Neuronal stem cell (in vitro differentiated cells): ENCODE measurements at regions not wholly inside any gene's neighbourhood (a gene's known extent, or its start where the extent isn't known, plus 50 kb on each side); places are given as distances from the start of the nearest gene placed in this dataset.

Source experiments
- DNase-seq: peaks from one replicate; pipeline ENCODE4 v3.0.0-alpha.2; 2013; ENCODE audit warnings: low spot score
- H2AFZ ChIP-seq: one replicate; pipeline ENCODE4 v1.6.1; 2013; ENCODE audit warnings: mild to moderate bottlenecking, low read length, inconsistent platforms
- H2AK5ac ChIP-seq: 2 replicates; pipeline ENCODE4 v1.6.1; 2013; ENCODE audit warnings: low read depth, mild to moderate bottlenecking, inconsistent platforms, low read length, moderate library complexity, mixed read lengths
- H2BK120ac ChIP-seq: 2 replicates; pipeline ENCODE4 v1.6.1; 2013; ENCODE audit warnings: low read depth, mild to moderate bottlenecking, inconsistent platforms, low read length, moderate library complexity, mixed read lengths
- H2BK12ac ChIP-seq: one replicate; pipeline ENCODE4 v1.6.1; 2013; ENCODE audit warnings: low read length, inconsistent platforms
- H2BK15ac ChIP-seq: 2 replicates; pipeline ENCODE4 v1.6.1; 2013; ENCODE audit warnings: mild to moderate bottlenecking, low read length, inconsistent platforms, mixed read lengths
- H2BK5ac ChIP-seq: one replicate; pipeline ENCODE4 v1.6.1; 2013; ENCODE audit warnings: inconsistent platforms, mild to moderate bottlenecking, low read length, moderate library complexity
- H3K14ac ChIP-seq: one replicate; pipeline ENCODE4 v1.6.1; 2013; ENCODE audit warnings: low read length, inconsistent platforms
- H3K18ac ChIP-seq: 2 replicates; pipeline ENCODE4 v1.6.1; 2013; ENCODE audit warnings: low read length, inconsistent platforms
- H3K23ac ChIP-seq: 2 replicates; pipeline ENCODE4 v1.6.1; 2013; ENCODE audit warnings: low read depth, mild to moderate bottlenecking, mixed read lengths, low read length, inconsistent platforms; ENCODE audit not compliant: poor library complexity
- H3K27ac ChIP-seq: replicated peaks from 3 replicates; pipeline ENCODE4 v1.5.1; 2013; ENCODE audit warnings: low read length, inconsistent platforms
- H3K27me3 ChIP-seq, 3 experiments: 2 replicates each; pipeline ENCODE4 v1.6.1; 2013; ENCODE audit warnings: low read length in 3 of 3, mild to moderate bottlenecking in 2 of 3, inconsistent platforms in 1 of 3, low read depth in 1 of 3, mixed read lengths in 1 of 3, moderate library complexity in 1 of 3; ENCODE audit not compliant: control insufficient read depth in 3 of 3, insufficient read depth in 3 of 3
- H3K36me3 ChIP-seq, 2 donors: replicated peaks in 1 of 2; 2 replicates each; pipeline ENCODE4 v1.6.1; 2013; ENCODE audit warnings: low read length in 2 of 2; ENCODE audit not compliant: control insufficient read depth in 2 of 2, insufficient read depth in 2 of 2
- H3K4ac ChIP-seq: 2 replicates; pipeline ENCODE4 v1.6.1; 2013; ENCODE audit warnings: inconsistent platforms, mild to moderate bottlenecking, low read length, moderate library complexity
- H3K4me1 ChIP-seq, 2 donors: 1 replicate in 1 of 2; 2 replicates in 1 of 2; pipeline ENCODE4 v1.6.1; 2013; ENCODE audit warnings: low read length in 2 of 2, low read depth in 1 of 2; ENCODE audit not compliant: control insufficient read depth in 2 of 2, insufficient read depth in 1 of 2
- H3K4me2 ChIP-seq: one replicate; pipeline ENCODE4 v1.6.1; 2013; ENCODE audit warnings: mild to moderate bottlenecking, low read length, inconsistent platforms; ENCODE audit not compliant: insufficient read depth, poor library complexity, severe bottlenecking
- H3K4me3 ChIP-seq, 2 donors: 2 replicates each; pipeline ENCODE4 v1.5.1; 2013; ENCODE audit warnings: low read length in 2 of 2, mild to moderate bottlenecking in 2 of 2, inconsistent platforms in 1 of 2, moderate library complexity in 1 of 2
- H3K79me1 ChIP-seq: one replicate; pipeline ENCODE4 v1.6.1; 2013; ENCODE audit warnings: low read depth, mild to moderate bottlenecking, inconsistent platforms, low read length, moderate library complexity
- H3K9ac ChIP-seq: one replicate; pipeline ENCODE4 v1.6.1; 2013; ENCODE audit warnings: mild to moderate bottlenecking, low read depth, low read length, inconsistent platforms; ENCODE audit not compliant: poor library complexity
- H3K9me3 ChIP-seq, 2 donors: replicated peaks in 1 of 2; 2 replicates each; pipeline versions ENCODE3 to v1.6.1; 2013; ENCODE audit warnings: low read length in 2 of 2, mild to moderate bottlenecking in 2 of 2, inconsistent platforms in 1 of 2, low read depth in 1 of 2, mixed read lengths in 1 of 2, moderate library complexity in 1 of 2; ENCODE audit not compliant: control insufficient read depth in 2 of 2, insufficient read depth in 1 of 2
- H4K8ac ChIP-seq: one replicate; pipeline ENCODE4 v1.6.1; 2013; ENCODE audit warnings: low read depth, mild to moderate bottlenecking, inconsistent platforms, low read length, moderate library complexity
- H4K91ac ChIP-seq: one replicate; pipeline ENCODE4 v1.6.1; 2013; ENCODE audit warnings: low read length, low read depth, mild to moderate bottlenecking, inconsistent platforms; ENCODE audit not compliant: poor library complexity
- WGBS, 2 donors: extraction: QIAGEN DNeasy Blood & Tissue Kit; methylation state at CpG; one replicate each; pipeline ENCODE4 v1.1.7; 2013; ENCODE audit warnings: missing lambda C conversion rate in 2 of 2, mixed read lengths in 1 of 2; ENCODE audit not compliant: insufficient read length in 2 of 2, insufficient replicate concordance in 1 of 2; ENCODE audit errors: extremely low coverage in 2 of 2; 5-methylcytosine and 5-hydroxymethylcytosine counted together

- no CpG with 5 or more reads among the region's 7 CpGs for WGBS, 2 donors
Measured at GRCh38 chr3:11901286-11901875, 54.7 kb upstream of the TAMM41 start.

GRCh38 chr3:11903047-11903446 lies 56.4 kb upstream of the TAMM41 start:
- no peak overlapping the region for H3K23ac ChIP-seq
- H3K4me1 ChIP-seq: peaks cover 0 to 1% of the 10 kb centered on the region in 2 donors
- no peak overlapping the region for H4K8ac ChIP-seq
- H2BK5ac ChIP-seq: no peak overlapping the region
- no peak overlapping the region for H2AFZ ChIP-seq
- H2AK5ac ChIP-seq: no peak overlapping the region
- no CpG with 5 or more reads among the region's 12 CpGs for WGBS, 2 donors
- H3K18ac ChIP-seq: no peak overlapping the region
- H3K27me3 ChIP-seq: peaks cover 0 to 11% (median 0%) of the 10 kb centered on the region in 3 experiments
- DNase-seq: no peak
- no peak overlapping the region for H3K4me2 ChIP-seq
- no peaks in the 10 kb centered on the region for H3K9me3 ChIP-seq
- no peak overlapping the region for H2BK15ac ChIP-seq
- no peak overlapping the region for H3K4me3 ChIP-seq
- H3K14ac ChIP-seq: no peak overlapping the region
- H2BK12ac ChIP-seq: no peak overlapping the region
- H2BK120ac ChIP-seq: no peak overlapping the region
- no peak overlapping the region for H3K4ac ChIP-seq
- H3K79me1 ChIP-seq: no peaks in the 10 kb centered on the region
- H3K27ac ChIP-seq: no peak overlapping the region
- no peaks in the 10 kb centered on the region for H3K36me3 ChIP-seq
- no peak overlapping the region for H4K91ac ChIP-seq
- H3K9ac ChIP-seq: no peak overlapping the region

More at GRCh38 chr3:11901286-11901875, 54.7 kb upstream of the TAMM41 start:
- H2BK15ac ChIP-seq: no peak overlapping the region
- H3K9ac ChIP-seq: no peak overlapping the region
- H2AK5ac ChIP-seq: no peak overlapping the region
- H3K36me3 ChIP-seq: no peaks in the 10 kb centered on the region
- no peak overlapping the region for H3K4ac ChIP-seq
- no peak overlapping the region for H3K4me2 ChIP-seq
- no peak overlapping the region for H4K8ac ChIP-seq
- no peak overlapping the region for H4K91ac ChIP-seq
- H3K14ac ChIP-seq: peak overlapping the region; percentile 44
- no peaks in the 10 kb centered on the region for H3K79me1 ChIP-seq
- no peak overlapping the region for H3K23ac ChIP-seq
- no peak overlapping the region for H2BK12ac ChIP-seq
- H3K4me1 ChIP-seq: no peaks in the 10 kb centered on the region
- H3K9me3 ChIP-seq: no peaks in the 10 kb centered on the region
- H3K27me3 ChIP-seq: peaks cover 0 to 11% (median 0%) of the 10 kb centered on the region in 3 experiments
- peak overlapping the region; percentile 31 for H3K18ac ChIP-seq
- no peak overlapping the region for H2AFZ ChIP-seq
- H3K4me3 ChIP-seq: no peak overlapping the region
- no peak for DNase-seq
- H2BK120ac ChIP-seq: no peak overlapping the region
- H2BK5ac ChIP-seq: no peak overlapping the region
- H3K27ac ChIP-seq: no peak overlapping the region

GRCh38 chr3:11903447-11903846 lies 56.8 kb upstream of the TAMM41 start:
- no peak overlapping the region for H2AK5ac ChIP-seq
- H3K9me3 ChIP-seq: no peaks in the 10 kb centered on the region
- no peak overlapping the region for H3K4ac ChIP-seq
- H2BK120ac ChIP-seq: no peak overlapping the region
- H2AFZ ChIP-seq: no peak overlapping the region
- no peak overlapping the region for H4K8ac ChIP-seq
- no peaks in the 10 kb centered on the region for H3K36me3 ChIP-seq
- peaks cover 0 to 5% of the 10 kb centered on the region in 2 donors for H3K4me1 ChIP-seq
- H3K4me3 ChIP-seq: no peak overlapping the region
- no peak overlapping the region for H3K4me2 ChIP-seq
- H3K27me3 ChIP-seq: peaks cover 0 to 11% (median 0%) of the 10 kb centered on the region in 3 experiments
- no peak overlapping the region for H3K14ac ChIP-seq
- H3K23ac ChIP-seq: no peak overlapping the region
- H2BK15ac ChIP-seq: no peak overlapping the region
- H2BK5ac ChIP-seq: no peak overlapping the region
- H2BK12ac ChIP-seq: no peak overlapping the region
- no peak overlapping the region for H4K91ac ChIP-seq
- H3K27ac ChIP-seq: no peak overlapping the region
- no peaks in the 10 kb centered on the region for H3K79me1 ChIP-seq
- H3K9ac ChIP-seq: no peak overlapping the region
- no CpG with 5 or more reads among the region's 6 CpGs for WGBS, 2 donors
- no peak for DNase-seq
- H3K18ac ChIP-seq: no peak overlapping the region

GRCh38 chr3:11904157-11904556 lies 57.5 kb upstream of the TAMM41 start:
- Histone ChIP-seq H3K36me3 (no peaks in the 10 kb centered on the region), H2BK15ac (no peak overlapping the region), H3K18ac (no peak overlapping the region), H3K27me3 (peaks cover 0 to 12% (median 0%) of the 10 kb centered on the region in 3 experiments), H3K79me1 (no peaks in the 10 kb centered on the region), H3K4me1 (peaks cover 0 to 5% of the 10 kb centered on the region in 2 donors), H2AK5ac (no peak overlapping the region), H3K27ac (no peak overlapping the region), H3K9ac (no peak overlapping the region), H2AFZ (no peak overlapping the region), H4K91ac (no peak overlapping the region), H3K4me2 (no peak overlapping the region), H3K4me3 (no peak overlapping the region), H2BK12ac (no peak overlapping the region), H3K23ac (no peak overlapping the region), H4K8ac (no peak overlapping the region), H3K14ac (peak overlapping the region; percentile 32), H3K9me3 (no peaks in the 10 kb centered on the region), H2BK120ac (no peak overlapping the region), H2BK5ac (no peak overlapping the region), H3K4ac (no peak overlapping the region)
- DNase-seq: no peak
- no CpG with 5 or more reads among the region's 4 CpGs for WGBS, 2 donors
